ENCODE measurements at regions not wholly inside any gene's neighbourhood (a gene's known extent, or its start where the extent isn't known, plus 50 kb on each side); places are given as distances from the start of the nearest gene placed in this dataset.

DNA sequence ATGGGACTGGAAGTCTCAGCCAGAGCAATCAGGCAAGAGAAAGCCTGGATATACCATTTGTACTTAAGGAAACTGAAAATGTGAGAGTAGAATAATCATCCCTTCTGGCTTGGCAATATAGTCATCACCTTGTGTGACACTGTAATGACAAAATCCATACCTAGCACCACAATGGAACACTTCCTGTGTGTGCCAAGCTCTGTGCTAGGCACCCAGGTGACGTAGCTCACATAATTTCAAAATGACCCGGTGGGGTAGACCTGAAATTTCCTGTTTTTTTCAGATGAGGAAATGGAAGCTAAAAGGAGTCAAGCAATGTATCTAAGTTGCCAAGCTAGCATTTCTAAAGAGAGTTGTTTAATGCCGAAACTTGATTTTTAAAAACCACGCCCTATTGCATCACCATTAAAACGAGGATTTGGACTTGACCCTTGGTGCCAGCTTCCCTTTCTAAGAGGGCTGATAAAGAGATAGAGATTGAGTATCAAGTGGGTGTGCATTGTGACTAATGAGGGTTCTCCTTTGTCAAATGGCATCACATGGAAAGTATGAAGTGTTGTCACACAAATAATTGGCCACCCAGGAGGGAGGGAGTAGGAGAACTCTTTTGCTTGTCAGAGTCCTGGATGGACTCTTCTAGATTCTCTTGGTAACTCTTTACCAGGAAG is 141.3 kb upstream of the PDZRN3 start:
- Histone ChIP-seq H3K79me1 (ENCODE audit: insufficient read depth, low read depth, low read length, poor library complexity, severe bottlenecking) (no peaks in the 10 kb centered on the region), H3K23ac (ENCODE audit: insufficient read length, low read depth, low read length) (no peak overlapping the region), H3K4me2 (ENCODE audit: insufficient read depth, insufficient read length, low read length) (no peak overlapping the region), H3K4ac (ENCODE audit: low read depth, low read length) (no peak overlapping the region), H3K79me2 (ENCODE audit: insufficient read depth, low read length) (no peaks in the 10 kb centered on the region), H2BK15ac (ENCODE audit: low read depth, low read length) (no peak overlapping the region), H2BK5ac (ENCODE audit: insufficient read length, low read length) (no peak overlapping the region), H3K27ac (ENCODE audit: insufficient read length, low read depth, low read length) (no peak overlapping the region), H3K14ac (ENCODE audit: insufficient read depth, low read length) (no peak overlapping the region), H3K23me2 (ENCODE audit: insufficient read length, low read depth, low read length, poor library complexity, severe bottlenecking) (no peaks in the 10 kb centered on the region), H3K4me1 (ENCODE audit: insufficient read depth, low read length) (peaks cover 16% of the 10 kb centered on the region), H2AFZ (ENCODE audit: low read length) (no peak overlapping the region), H2AK5ac (ENCODE audit: insufficient read length, low read length) (no peak overlapping the region), H4K20me1 (ENCODE audit: control insufficient read depth, insufficient read depth, insufficient read length) (no peaks in the 10 kb centered on the region), H2BK12ac (ENCODE audit: insufficient read length, low read depth, low read length) (no peak overlapping the region), H3T11ph (ENCODE audit: low read length) (no peak overlapping the region), H4K8ac (replicated peaks; ENCODE audit: insufficient read length, low read depth, low read length) (no peak overlapping the region), H2BK120ac (ENCODE audit: low read depth, low read length, poor library complexity, severe bottlenecking) (no peak overlapping the region), H2BK20ac (ENCODE audit: low read depth, low read length, poor library complexity, severe bottlenecking) (peak overlapping the region; percentile 87), H3K9ac (ENCODE audit: extremely low read depth, insufficient read length, low read length) (no peak overlapping the region), H4K5ac (ENCODE audit: insufficient read length, low read depth, low read length) (no peak overlapping the region), H4K91ac (ENCODE audit: insufficient read length, low read depth, low read length) (no peak overlapping the region), H3K9me3 (ENCODE audit: control insufficient read depth, low read depth, low read length) (no peaks in the 10 kb centered on the region), H3K27me3 (ENCODE audit: insufficient read depth, low read length) (no peaks in the 10 kb centered on the region), H3K56ac (ENCODE audit: insufficient read length, low read depth, low read length) (no peak overlapping the region), H3K18ac (ENCODE audit: insufficient read length, low read depth, low read length) (no peak overlapping the region)
- no peak overlapping the region for H3K4me3 Mint-ChIP-seq
- no peaks in the 10 kb centered on the region for H3K27me3 Mint-ChIP-seq (ENCODE audit: low read depth)
- peaks cover 56 to 57% of the 10 kb centered on the region in 2 experiments for H3K4me1 Mint-ChIP-seq
- no CpG with 5 or more reads among the region's 5 CpGs for WGBS (ENCODE audit: extremely low coverage, insufficient read length, low lambda C conversion rate)
- TF ChIP-seq, protein P1, sequence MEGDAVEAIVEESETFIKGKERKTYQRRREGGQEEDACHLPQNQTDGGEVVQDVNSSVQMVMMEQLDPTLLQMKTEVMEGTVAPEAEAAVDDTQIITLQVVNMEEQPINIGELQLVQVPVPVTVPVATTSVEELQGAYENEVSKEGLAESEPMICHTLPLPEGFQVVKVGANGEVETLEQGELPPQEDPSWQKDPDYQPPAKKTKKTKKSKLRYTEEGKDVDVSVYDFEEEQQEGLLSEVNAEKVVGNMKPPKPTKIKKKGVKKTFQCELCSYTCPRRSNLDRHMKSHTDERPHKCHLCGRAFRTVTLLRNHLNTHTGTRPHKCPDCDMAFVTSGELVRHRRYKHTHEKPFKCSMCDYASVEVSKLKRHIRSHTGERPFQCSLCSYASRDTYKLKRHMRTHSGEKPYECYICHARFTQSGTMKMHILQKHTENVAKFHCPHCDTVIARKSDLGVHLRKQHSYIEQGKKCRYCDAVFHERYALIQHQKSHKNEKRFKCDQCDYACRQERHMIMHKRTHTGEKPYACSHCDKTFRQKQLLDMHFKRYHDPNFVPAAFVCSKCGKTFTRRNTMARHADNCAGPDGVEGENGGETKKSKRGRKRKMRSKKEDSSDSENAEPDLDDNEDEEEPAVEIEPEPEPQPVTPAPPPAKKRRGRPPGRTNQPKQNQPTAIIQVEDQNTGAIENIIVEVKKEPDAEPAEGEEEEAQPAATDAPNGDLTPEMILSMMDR (conservative IDR thresholded peaks at IDR 0.05): no peak
- peak overlapping the region in 2 of 3 experiments; percentile 42 to 89; a peak in 3 of 7 replicates for H3K27ac Mint-ChIP-seq
- H3K9me3 Mint-ChIP-seq: peaks cover 6 to 7% of the 10 kb centered on the region in 2 experiments; a peak in 3 of 5 replicates
- no peak for DNase-seq
- H3K36me3 Mint-ChIP-seq (ENCODE audit: insufficient read depth in 1 of 3, low read depth in 3 of 3): peaks cover 4 to 13% (median 5%) of the 10 kb centered on the region in 3 experiments; a peak in 5 of 7 replicates

All from H9 (cell line).